ENCODE measurements at regions not wholly inside any gene's neighbourhood (a gene's known extent, or its start where the extent isn't known, plus 50 kb on each side); places are given as distances from the start of the nearest gene placed in this dataset.

DNA sequence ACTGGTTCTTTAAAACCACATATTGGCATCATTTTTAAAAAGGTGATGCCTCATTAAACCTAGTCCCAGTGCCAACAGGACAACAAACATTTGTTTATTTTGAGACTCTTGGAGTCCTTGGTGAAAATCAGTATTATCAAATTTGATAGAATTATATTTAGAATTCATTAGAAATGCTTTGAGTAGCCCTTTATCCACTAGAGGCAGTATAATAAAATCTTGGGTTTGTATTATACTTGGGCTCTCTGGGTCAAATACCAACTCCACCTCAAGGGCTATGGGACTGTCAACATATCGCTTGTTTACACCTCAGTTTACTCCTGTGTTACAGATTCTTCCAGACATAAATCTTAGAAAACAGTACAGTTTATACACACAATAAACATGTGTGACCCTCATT, 335.7 kb upstream of the FSTL5 start:
- no peak for DNase-seq
- Histone ChIP-seq H3K27me3 (ENCODE audit: control insufficient read depth in 1 of 2, insufficient read depth in 2 of 2, low read length in 2 of 2) (no peaks in the 10 kb centered on the region), H3K4me3 (ENCODE audit: low read length) (no peak overlapping the region), H3K9me3 (ENCODE audit: control insufficient read depth in 1 of 2, insufficient read depth in 1 of 2, low read length in 2 of 2) (peaks cover 0 to 3% of the 10 kb centered on the region in 2 experiments), H3K27ac (ENCODE audit: low read depth in 1 of 2, low read length in 2 of 2) (no peak overlapping the region), H3K36me3 (ENCODE audit: insufficient read depth, low read length) (no peaks in the 10 kb centered on the region), H3K4me1 (ENCODE audit: insufficient read depth, low read length) (no peaks in the 10 kb centered on the region)
- no peak overlapping the region for H3K27ac Mint-ChIP-seq
- CTCF ChIA-PET: no interaction called here
- H3K36me3 Mint-ChIP-seq (ENCODE audit: low read depth): no peaks in the 10 kb centered on the region
- TF ChIP-seq, protein P1, sequence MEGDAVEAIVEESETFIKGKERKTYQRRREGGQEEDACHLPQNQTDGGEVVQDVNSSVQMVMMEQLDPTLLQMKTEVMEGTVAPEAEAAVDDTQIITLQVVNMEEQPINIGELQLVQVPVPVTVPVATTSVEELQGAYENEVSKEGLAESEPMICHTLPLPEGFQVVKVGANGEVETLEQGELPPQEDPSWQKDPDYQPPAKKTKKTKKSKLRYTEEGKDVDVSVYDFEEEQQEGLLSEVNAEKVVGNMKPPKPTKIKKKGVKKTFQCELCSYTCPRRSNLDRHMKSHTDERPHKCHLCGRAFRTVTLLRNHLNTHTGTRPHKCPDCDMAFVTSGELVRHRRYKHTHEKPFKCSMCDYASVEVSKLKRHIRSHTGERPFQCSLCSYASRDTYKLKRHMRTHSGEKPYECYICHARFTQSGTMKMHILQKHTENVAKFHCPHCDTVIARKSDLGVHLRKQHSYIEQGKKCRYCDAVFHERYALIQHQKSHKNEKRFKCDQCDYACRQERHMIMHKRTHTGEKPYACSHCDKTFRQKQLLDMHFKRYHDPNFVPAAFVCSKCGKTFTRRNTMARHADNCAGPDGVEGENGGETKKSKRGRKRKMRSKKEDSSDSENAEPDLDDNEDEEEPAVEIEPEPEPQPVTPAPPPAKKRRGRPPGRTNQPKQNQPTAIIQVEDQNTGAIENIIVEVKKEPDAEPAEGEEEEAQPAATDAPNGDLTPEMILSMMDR (IDR thresholded peaks at IDR 0.05): no peak
- H3K4me1 Mint-ChIP-seq (ENCODE audit: low read depth): no peaks in the 10 kb centered on the region
- no peak overlapping the region for H3K4me3 Mint-ChIP-seq
- intact Hi-C loops (cut with DNase I, micrococcal nuclease): loop anchor here (5.0 to 10.0 kb wide), 5 partner anchors 833 to 1515 kb away; partner anchors contain the start of gene NPY1R (in 1 of the 2)
- POLR2A ChIA-PET: no interaction called here
- no peaks in the 10 kb centered on the region for H3K9me3 Mint-ChIP-seq
- no peak for ATAC-seq (ENCODE audit: poor library complexity)
- peaks cover 10% of the 10 kb centered on the region for H3K27me3 Mint-ChIP-seq

- ChIA-PET CTCF (interaction anchor here (1.5 kb wide), 1 partner anchor 1050 kb away, joined by 5 read pairs; no protein-coding TSS in a partner anchor), POLR2A (no interaction called here)
- H3K27me3 ChIP-seq (ENCODE audit: control insufficient read depth in 1 of 2, insufficient read depth in 2 of 2, low read length in 2 of 2): no peaks in the 10 kb centered on the region
- no peak overlapping the region for H3K27ac Mint-ChIP-seq
- TF ChIP-seq, protein P1 (IDR thresholded peaks at IDR 0.05): no peak
- intact Hi-C loops (cut with DNase I, micrococcal nuclease): loop anchor here (5.0 to 10.0 kb wide), 5 partner anchors 834 to 1517 kb away; partner anchors contain the start of gene NPY1R (in 1 of the 2)
- H3K9me3 ChIP-seq (ENCODE audit: control insufficient read depth in 1 of 2, insufficient read depth in 1 of 2, low read length in 2 of 2): no peaks in the 10 kb centered on the region
- H3K4me3 Mint-ChIP-seq: no peak overlapping the region
- no peak for ATAC-seq (ENCODE audit: poor library complexity)
- DNase-seq: no peak
- no peaks in the 10 kb centered on the region for H3K36me3 Mint-ChIP-seq (ENCODE audit: low read depth)
- H3K36me3 ChIP-seq (ENCODE audit: insufficient read depth, low read length): no peaks in the 10 kb centered on the region
- peaks cover 10% of the 10 kb centered on the region for H3K27me3 Mint-ChIP-seq
- H3K27ac ChIP-seq (ENCODE audit: low read depth in 1 of 2, low read length in 2 of 2): no peak overlapping the region
- H3K9me3 Mint-ChIP-seq: no peaks in the 10 kb centered on the region
- no peaks in the 10 kb centered on the region for H3K4me1 Mint-ChIP-seq (ENCODE audit: low read depth)
- H3K4me3 ChIP-seq (ENCODE audit: low read length): no peak overlapping the region
- no peaks in the 10 kb centered on the region for H3K4me1 ChIP-seq (ENCODE audit: insufficient read depth, low read length)
Measured at GRCh38 chr4:162498168-162498567, 334.4 kb upstream of the FSTL5 start.

DNA sequence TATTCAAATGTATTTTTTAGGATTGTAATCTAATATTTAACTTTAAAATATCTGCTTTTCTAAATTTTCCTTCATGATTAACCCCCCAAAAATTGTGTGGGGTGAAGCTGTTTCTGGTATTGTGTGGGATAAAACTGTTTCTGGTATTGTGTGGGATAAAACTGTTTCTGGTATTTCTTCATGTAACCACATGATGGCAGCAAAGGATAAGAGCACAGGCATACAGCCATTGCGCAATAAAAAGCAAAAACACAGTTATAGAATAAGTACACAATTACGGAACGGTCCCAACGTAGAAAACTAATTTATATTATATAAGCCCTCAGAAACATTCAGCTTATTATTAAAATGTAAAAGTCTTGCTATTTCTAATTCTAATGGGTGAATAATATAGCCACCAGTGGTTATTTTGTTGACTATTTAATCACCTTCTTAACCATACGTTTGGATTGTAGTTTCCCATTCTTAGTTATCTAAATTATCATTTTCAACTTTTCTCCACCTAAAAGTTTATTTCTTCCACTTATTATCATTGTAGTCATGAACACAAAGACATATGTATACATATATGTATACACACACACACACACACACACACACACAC, 333.9 kb upstream of the FSTL5 start:
- H3K9me3 ChIP-seq (ENCODE audit: control insufficient read depth in 1 of 2, insufficient read depth in 1 of 2, low read length in 2 of 2): no peaks in the 10 kb centered on the region
- peak in 3 of 14 experiments; percentile 38 to 54 (median 52) for DNase-seq
- peaks cover 10% of the 10 kb centered on the region for H3K27me3 Mint-ChIP-seq
- TF ChIP-seq, protein P1 (IDR thresholded peaks at IDR 0.05): peak; percentile 72
- peak; percentile 52 for ATAC-seq (ENCODE audit: poor library complexity)
- no peak overlapping the region for H3K27ac Mint-ChIP-seq
- H3K4me1 ChIP-seq (ENCODE audit: insufficient read depth, low read length): no peaks in the 10 kb centered on the region
- intact Hi-C loops (cut with DNase I, micrococcal nuclease): loop anchor here (1.0 to 10.0 kb wide), 6 partner anchors 835 to 1517 kb away; partner anchors contain the start of gene NPY1R (in 1 of the 2)
- H3K27me3 ChIP-seq (ENCODE audit: control insufficient read depth in 1 of 2, insufficient read depth in 2 of 2, low read length in 2 of 2): no peaks in the 10 kb centered on the region
- H3K36me3 Mint-ChIP-seq (ENCODE audit: low read depth): no peaks in the 10 kb centered on the region
- no peak overlapping the region for H3K4me3 ChIP-seq (ENCODE audit: low read length)
- no peaks in the 10 kb centered on the region for H3K36me3 ChIP-seq (ENCODE audit: insufficient read depth, low read length)
- CTCF ChIA-PET: interaction anchor here (0.8 to 1.5 kb wide), 2 partner anchors 1051 to 1052 kb away, joined by 3 to 5 read pairs; no protein-coding TSS in a partner anchor
- no peak overlapping the region for H3K27ac ChIP-seq (ENCODE audit: low read depth in 1 of 2, low read length in 2 of 2)
- no peaks in the 10 kb centered on the region for H3K9me3 Mint-ChIP-seq
- H3K4me3 Mint-ChIP-seq: no peak overlapping the region
- no peaks in the 10 kb centered on the region for H3K4me1 Mint-ChIP-seq (ENCODE audit: low read depth)
- POLR2A ChIA-PET: no interaction called here
